Gastroesophageal sphincter (tissue), 4 donors: ENCODE measurements at regions not wholly inside any gene's neighbourhood (a gene's known extent, or its start where the extent isn't known, plus 50 kb on each side); places are given as distances from the start of the nearest gene placed in this dataset.
A peak's percentile ranks its signal among the peaks of the same experiment; 100 is the strongest.

ENCODE experiments used
- ATAC-seq: fragments of 150-250 bp; one replicate; pipeline ENCODE4 v1.9.1; 2016; ENCODE audit warnings: mild to moderate bottlenecking, moderate library complexity
- H3K27ac ChIP-seq, 4 donors: fragments of 200-600 bp; sonication (generic) in 3 of 4; 1 replicate in 3 of 4; 2 replicates in 1 of 4; pipeline ENCODE4 v1.5.1; 2016 to 2019
- H3K27me3 ChIP-seq: fragments of 200-600 bp; sonication (generic); one replicate; pipeline ENCODE4 v1.5.1; 2019
- H3K36me3 ChIP-seq, 2 donors: fragments of 200-600 bp; sonication (generic); one replicate each; pipeline ENCODE4 v1.5.1; 2019; ENCODE audit warnings: control low read depth in 1 of 2
- H3K4me1 ChIP-seq, 3 donors: fragments of 200-600 bp; sonication (generic); 1 replicate in 2 of 3; 2 replicates in 1 of 3; pipeline ENCODE4 v1.5.1; 2016 to 2019; ENCODE audit warnings: control low read depth in 2 of 3
- H3K4me3 ChIP-seq, 2 donors: fragments of 200-600 bp; sonication (generic); one replicate each; pipeline ENCODE4 v1.5.1; 2019; ENCODE audit warnings: mild to moderate bottlenecking in 1 of 2, moderate library complexity in 1 of 2
- H3K9me3 ChIP-seq, 3 donors: fragments of 200-600 bp; sonication (generic); one replicate each; pipeline ENCODE4 v1.5.1; 2017 to 2019; ENCODE audit warnings: control low read depth in 2 of 3
- EP300 ChIP-seq: sonication (generic); formaldehyde crosslinking; IDR thresholded peaks from one replicate; pipeline ENCODE4 v1.6.1; 2017; ENCODE audit warnings: antibody characterized with exemption, mild to moderate bottlenecking
- POLR2A ChIP-seq, 2 donors: fragments of 450-650 bp; IDR thresholded peaks; one replicate each; pipeline ENCODE4 v1.6.1; 2017; ENCODE audit warnings: antibody characterized with exemption in 2 of 2, mild to moderate bottlenecking in 2 of 2, moderate library complexity in 1 of 2
- POLR2AphosphoS5 ChIP-seq: sonication (generic); formaldehyde crosslinking; IDR thresholded peaks from one replicate; pipeline ENCODE4 v1.6.1; 2017; ENCODE audit warnings: antibody characterized with exemption
- WGBS, 2 donors: methylation state at CpG; one replicate each; pipeline ENCODE4 v1.1.5; 2018; ENCODE audit warnings: low coverage in 1 of 2; 5-methylcytosine and 5-hydroxymethylcytosine counted together
- TF ChIP-seq, protein P1 (sequence below), 4 experiments: fragments of 200-600 bp in 2 of 4; fragments of 450-650 bp in 2 of 4; sonication (generic) in 1 of 4; IDR thresholded peaks; one replicate each; pipeline ENCODE4 v1.5.1; 2017 to 2019; ENCODE audit warnings: antibody characterized with exemption in 4 of 4, mild to moderate bottlenecking in 2 of 4, moderate library complexity in 2 of 4

GRCh38 chr4:79148369-79148768, 177.5 kb downstream of the NAA11 start:
- H3K4me1 ChIP-seq = peaks cover 0 to 5% (median 0%) of the 10 kb centered on the region in 3 donors
- no peak overlapping the region for H3K4me3 ChIP-seq
- 66 to 78% methylated on average over 2 of the region's 2 CpGs for WGBS, 2 donors
- H3K36me3 ChIP-seq = no peaks in the 10 kb centered on the region
- ATAC-seq = no peak
- no peaks in the 10 kb centered on the region for H3K27me3 ChIP-seq
- no peak overlapping the region for H3K27ac ChIP-seq
- peaks cover 0 to 21% (median 0%) of the 10 kb centered on the region in 3 donors for H3K9me3 ChIP-seq
- TF ChIP-seq EP300 = no peak
- TF ChIP-seq POLR2AphosphoS5 = no peak
- TF ChIP-seq POLR2A (IDR thresholded peaks at IDR 0.05) = no peak
- TF ChIP-seq, protein P1, sequence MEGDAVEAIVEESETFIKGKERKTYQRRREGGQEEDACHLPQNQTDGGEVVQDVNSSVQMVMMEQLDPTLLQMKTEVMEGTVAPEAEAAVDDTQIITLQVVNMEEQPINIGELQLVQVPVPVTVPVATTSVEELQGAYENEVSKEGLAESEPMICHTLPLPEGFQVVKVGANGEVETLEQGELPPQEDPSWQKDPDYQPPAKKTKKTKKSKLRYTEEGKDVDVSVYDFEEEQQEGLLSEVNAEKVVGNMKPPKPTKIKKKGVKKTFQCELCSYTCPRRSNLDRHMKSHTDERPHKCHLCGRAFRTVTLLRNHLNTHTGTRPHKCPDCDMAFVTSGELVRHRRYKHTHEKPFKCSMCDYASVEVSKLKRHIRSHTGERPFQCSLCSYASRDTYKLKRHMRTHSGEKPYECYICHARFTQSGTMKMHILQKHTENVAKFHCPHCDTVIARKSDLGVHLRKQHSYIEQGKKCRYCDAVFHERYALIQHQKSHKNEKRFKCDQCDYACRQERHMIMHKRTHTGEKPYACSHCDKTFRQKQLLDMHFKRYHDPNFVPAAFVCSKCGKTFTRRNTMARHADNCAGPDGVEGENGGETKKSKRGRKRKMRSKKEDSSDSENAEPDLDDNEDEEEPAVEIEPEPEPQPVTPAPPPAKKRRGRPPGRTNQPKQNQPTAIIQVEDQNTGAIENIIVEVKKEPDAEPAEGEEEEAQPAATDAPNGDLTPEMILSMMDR (IDR thresholded peaks at IDR 0.05) = no peak

DNA sequence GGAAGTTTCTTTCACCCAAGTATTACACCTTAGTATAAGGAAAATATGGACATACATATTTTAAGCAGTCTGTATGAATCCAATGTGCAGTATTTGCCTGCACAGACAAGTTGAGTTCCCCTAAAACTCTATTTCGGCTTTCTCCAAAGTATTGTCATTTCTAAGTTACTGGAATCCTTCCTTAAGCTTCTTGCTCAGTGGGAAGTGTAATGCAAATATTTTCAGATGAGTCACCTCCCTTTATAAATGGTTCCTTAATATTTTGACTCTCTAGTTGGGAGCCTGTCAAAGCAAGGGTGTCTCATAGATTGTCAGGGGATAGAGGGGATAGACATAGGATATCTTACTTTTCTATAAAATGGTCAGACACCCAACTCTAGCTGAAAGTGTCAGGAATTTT, 178.6 kb downstream of the NAA11 start:
- H3K27ac ChIP-seq = no peak overlapping the region
- no peaks in the 10 kb centered on the region for H3K27me3 ChIP-seq
- H3K36me3 ChIP-seq = no peaks in the 10 kb centered on the region
- peaks cover 0 to 27% (median 0%) of the 10 kb centered on the region in 3 donors for H3K9me3 ChIP-seq
- no peak for ATAC-seq
- 50 to 65% methylated on average over 1 of the region's 1 CpG for WGBS, 2 donors
- peaks cover 0 to 5% (median 0%) of the 10 kb centered on the region in 3 donors for H3K4me1 ChIP-seq
- TF ChIP-seq POLR2AphosphoS5 (no peak), POLR2A (IDR thresholded peaks at IDR 0.05) (no peak), EP300 (no peak)
- TF ChIP-seq, protein P1 (IDR thresholded peaks at IDR 0.05) = no peak
- no peak overlapping the region for H3K4me3 ChIP-seq

DNA sequence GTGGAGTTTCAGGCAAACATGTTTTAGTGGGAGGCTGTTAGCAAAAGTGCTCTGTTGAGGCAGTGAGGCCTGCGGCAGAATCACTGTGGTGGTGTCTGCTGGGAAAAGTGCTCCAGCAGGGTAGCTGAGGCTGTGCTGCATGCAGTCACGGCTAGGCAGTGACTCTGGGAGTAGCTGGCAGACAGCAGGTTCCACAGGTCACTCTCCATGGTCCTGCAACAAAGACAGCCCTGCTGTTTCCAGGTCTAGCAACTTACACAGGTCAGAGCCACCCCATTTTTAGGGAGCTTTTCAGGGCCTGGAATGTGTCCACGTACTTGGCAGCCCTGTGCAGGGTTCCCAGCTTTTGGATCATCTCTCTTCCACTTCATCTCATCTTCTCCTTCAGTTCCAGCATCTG, 184.3 kb downstream of the NAA11 start:
- H3K27me3 ChIP-seq = no peaks in the 10 kb centered on the region
- H3K9me3 ChIP-seq = peaks cover 0 to 17% (median 0%) of the 10 kb centered on the region in 3 donors
- H3K4me3 ChIP-seq = no peak overlapping the region
- ATAC-seq = peak; percentile 46
- H3K27ac ChIP-seq = no peak overlapping the region
- no peaks in the 10 kb centered on the region for H3K4me1 ChIP-seq
- TF ChIP-seq EP300 (no peak), POLR2A (IDR thresholded peaks at IDR 0.05) (no peak), POLR2AphosphoS5 (no peak)
- TF ChIP-seq, protein P1 (IDR thresholded peaks at IDR 0.05) = no peak
- no peaks in the 10 kb centered on the region for H3K36me3 ChIP-seq
- WGBS, 2 donors = 34 to 65% methylated on average over 2 to 3 of the region's 3 CpGs

DNA sequence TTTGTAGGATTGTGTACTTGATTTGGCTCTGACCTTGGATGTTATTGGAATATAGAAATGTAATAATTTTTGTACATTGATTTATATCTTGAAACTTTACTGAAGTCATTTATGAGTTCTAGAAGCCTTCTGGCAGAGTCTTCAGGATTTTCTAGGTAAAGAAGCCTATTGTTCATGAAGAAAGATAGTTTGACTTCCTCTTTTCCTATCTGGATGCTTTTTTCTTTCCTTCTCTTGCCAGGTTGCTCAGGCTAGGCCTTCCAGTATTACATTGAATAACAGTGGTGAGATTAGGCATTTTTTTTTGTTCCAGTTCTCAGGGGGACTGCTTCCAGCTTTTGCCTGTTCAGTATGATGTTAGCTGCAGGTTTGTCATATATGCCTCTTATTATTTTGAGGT, 191.1 kb downstream of the NAA11 start:
- ATAC-seq = no peak
- no peak overlapping the region for H3K4me3 ChIP-seq
- no peaks in the 10 kb centered on the region for H3K4me1 ChIP-seq
- H3K27me3 ChIP-seq = no peaks in the 10 kb centered on the region
- H3K36me3 ChIP-seq = no peaks in the 10 kb centered on the region
- TF ChIP-seq, protein P1 (IDR thresholded peaks at IDR 0.05) = no peak
- TF ChIP-seq POLR2AphosphoS5 (no peak), POLR2A (IDR thresholded peaks at IDR 0.05) (no peak)
- H3K9me3 ChIP-seq = no peaks in the 10 kb centered on the region
- no peak overlapping the region for H3K27ac ChIP-seq

GRCh38 chr4:79132826-79133225, 193.0 kb downstream of the NAA11 start:
- no peak for TF ChIP-seq POLR2A (IDR thresholded peaks at IDR 0.05)
- H3K9me3 ChIP-seq = no peaks in the 10 kb centered on the region
- no peak for ATAC-seq
- no peak overlapping the region for H3K27ac ChIP-seq
- H3K4me1 ChIP-seq = no peaks in the 10 kb centered on the region
- no peak overlapping the region for H3K4me3 ChIP-seq
- no peaks in the 10 kb centered on the region for H3K36me3 ChIP-seq
- 28 to 83% methylated on average over 1 of the region's 1 CpG for WGBS, 2 donors
- H3K27me3 ChIP-seq = no peaks in the 10 kb centered on the region
